Omental fat pad (tissue), 3 donors: ENCODE measurements at regions not wholly inside any gene's neighbourhood (a gene's known extent, or its start where the extent isn't known, plus 50 kb on each side); places are given as distances from the start of the nearest gene placed in this dataset.
"Not testable (repeated sequence)": the region's sequence is repeated elsewhere in the genome, so short reads cannot be mapped to it uniquely, and the experiment has no call there.

Experiments used
- ATAC-seq: fragments of 150-250 bp; one replicate; pipeline ENCODE4 v1.9.1; 2016; ENCODE audit warnings: mild to moderate bottlenecking, moderate library complexity; ENCODE audit not compliant: low FRiP score
- DNase-seq: peaks from one replicate; pipeline ENCODE4 v3.0.0-alpha.2; 2019; ENCODE audit warnings: low spot score
- TF ChIP-seq, protein P1 (sequence below), 3 donors: fragments of 450-650 bp; IDR thresholded peaks; one replicate each; pipeline ENCODE4 v1.5.1; 2016 to 2017; ENCODE audit warnings: antibody characterized with exemption in 3 of 3, mild to moderate bottlenecking in 3 of 3, moderate library complexity in 2 of 3

DNA sequence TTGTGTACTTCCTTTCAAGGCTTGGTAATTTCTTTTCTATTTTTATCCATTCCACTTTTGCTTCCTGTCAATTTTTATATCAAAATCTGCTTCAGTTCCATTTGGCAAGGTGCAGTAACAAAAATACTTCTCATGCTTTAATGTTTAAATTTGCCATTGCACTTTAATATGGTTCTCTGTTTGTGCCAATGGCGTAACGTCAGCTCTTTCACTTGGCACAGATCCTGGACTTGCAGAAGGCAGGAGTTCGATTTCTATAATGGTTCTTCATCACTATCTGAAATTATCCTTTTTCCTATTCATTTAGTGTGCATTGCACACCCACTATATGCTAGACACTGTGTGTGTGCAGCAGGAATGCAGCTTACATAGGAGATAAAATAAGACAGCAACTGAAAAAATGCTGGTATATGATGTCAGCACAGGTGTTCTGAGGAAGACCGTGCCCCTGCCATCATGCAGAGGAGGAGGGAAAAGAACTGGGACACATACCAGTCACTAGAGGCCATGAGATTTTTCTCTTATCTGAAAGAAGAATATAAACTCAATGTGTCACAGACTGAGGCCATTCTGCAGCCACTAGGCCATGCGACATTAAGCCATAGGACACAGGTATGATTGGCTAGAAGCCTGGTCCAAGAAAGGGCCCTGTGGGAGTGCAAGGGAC lies 298.2 kb downstream of the RPAP3 start:
- DNase-seq (no peak), ATAC-seq (no peak)
- TF ChIP-seq, protein P1, sequence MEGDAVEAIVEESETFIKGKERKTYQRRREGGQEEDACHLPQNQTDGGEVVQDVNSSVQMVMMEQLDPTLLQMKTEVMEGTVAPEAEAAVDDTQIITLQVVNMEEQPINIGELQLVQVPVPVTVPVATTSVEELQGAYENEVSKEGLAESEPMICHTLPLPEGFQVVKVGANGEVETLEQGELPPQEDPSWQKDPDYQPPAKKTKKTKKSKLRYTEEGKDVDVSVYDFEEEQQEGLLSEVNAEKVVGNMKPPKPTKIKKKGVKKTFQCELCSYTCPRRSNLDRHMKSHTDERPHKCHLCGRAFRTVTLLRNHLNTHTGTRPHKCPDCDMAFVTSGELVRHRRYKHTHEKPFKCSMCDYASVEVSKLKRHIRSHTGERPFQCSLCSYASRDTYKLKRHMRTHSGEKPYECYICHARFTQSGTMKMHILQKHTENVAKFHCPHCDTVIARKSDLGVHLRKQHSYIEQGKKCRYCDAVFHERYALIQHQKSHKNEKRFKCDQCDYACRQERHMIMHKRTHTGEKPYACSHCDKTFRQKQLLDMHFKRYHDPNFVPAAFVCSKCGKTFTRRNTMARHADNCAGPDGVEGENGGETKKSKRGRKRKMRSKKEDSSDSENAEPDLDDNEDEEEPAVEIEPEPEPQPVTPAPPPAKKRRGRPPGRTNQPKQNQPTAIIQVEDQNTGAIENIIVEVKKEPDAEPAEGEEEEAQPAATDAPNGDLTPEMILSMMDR (IDR thresholded peaks at IDR 0.05), result no peak

DNA sequence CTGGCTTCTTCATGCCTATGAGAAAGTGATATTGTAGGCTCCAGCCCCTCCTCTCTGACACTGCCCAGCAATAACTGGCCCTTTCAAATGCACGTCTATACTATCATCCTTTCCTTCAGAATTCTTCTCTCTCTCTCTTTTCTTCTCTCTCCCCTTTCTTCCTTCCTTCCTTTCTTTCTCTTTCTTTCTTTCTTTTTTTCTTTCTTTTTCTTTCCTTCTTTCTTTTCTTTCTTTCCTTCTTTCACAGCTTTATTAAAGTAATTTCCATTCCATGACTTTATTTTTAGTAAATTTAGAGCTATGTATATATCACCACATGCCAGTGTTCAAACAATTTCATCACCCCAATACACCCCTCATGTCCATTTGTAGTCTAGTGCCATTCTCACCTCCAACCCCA lies 302.1 kb downstream of the RPAP3 start:
- ATAC-seq (no peak), DNase-seq (no peak)
- TF ChIP-seq, protein P1 (IDR thresholded peaks at IDR 0.05), result no peak

DNA sequence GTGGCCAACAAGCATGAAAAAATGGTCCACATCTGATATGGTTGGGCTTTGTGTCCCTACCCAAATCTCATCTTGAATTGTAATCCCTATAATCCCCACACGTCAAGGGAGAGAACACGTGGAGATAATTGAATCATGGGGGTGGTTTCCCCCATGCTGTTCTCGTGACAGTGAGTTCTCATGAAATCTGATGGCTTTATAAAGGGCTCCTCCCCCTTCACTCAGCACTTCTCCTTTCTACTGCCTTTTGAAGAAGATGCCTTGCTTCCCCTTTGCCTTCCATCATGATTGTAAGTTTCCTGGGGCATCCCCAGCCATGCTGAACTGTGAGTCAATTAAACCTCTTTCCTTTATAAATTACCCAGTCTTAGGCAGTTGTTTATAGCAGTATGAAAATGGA lies 304.6 kb downstream of the RPAP3 start:
- not testable (repeated sequence) for DNase-seq, ATAC-seq

DNA sequence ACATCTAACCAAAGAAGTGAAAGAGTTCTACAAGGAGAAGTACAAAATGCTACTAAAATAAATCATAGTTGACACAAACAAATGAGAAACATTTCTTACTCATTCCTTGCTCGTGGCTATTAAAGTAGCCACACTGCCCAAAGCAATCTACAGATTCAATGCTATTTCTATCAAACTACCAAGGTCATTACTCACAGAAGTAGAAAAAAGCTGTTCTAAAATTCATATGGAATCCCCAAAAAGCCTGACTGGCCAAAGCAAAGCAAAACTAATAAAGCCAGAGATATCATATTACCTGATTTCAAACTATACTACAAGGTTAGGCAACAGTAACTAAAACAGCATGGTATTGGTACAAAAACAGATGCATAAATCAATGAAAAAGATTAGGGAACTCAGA lies 305.6 kb downstream of the RPAP3 start:
- DNase-seq (no peak), ATAC-seq (no peak)
- TF ChIP-seq, protein P1 (IDR thresholded peaks at IDR 0.05), result no peak

DNA sequence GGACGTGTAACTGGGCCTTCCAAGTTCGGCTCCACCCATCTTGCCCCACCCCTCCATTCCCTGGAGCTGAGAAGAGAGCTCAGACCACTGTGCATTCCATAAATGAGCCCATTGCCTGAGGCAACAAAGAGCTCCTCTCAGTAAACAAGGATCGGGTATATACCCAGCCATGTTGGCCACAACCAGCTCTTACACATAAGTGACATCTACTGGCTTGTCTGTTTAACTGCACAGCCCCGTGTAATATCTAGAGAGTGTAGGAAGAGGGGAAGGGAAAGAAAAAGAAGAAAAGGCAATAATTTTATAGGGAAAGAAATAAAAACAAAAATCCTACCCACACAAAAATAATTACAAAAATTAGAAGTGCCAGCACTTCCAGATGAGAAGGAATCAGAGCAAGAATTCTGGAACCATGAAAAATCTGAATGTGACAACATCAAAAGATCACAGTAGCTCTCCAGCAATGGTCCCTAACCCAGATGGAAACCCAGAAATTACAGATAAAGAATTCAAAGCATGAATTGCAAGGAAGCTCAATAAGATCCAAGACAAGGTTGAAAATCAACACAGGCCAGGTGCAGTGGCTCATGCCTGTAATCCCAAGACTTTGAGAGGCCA lies 308.1 kb downstream of the RPAP3 start:
- TF ChIP-seq, protein P1 (IDR thresholded peaks at IDR 0.05), result no peak
- ATAC-seq, result no peak
- no peak for DNase-seq

DNA sequence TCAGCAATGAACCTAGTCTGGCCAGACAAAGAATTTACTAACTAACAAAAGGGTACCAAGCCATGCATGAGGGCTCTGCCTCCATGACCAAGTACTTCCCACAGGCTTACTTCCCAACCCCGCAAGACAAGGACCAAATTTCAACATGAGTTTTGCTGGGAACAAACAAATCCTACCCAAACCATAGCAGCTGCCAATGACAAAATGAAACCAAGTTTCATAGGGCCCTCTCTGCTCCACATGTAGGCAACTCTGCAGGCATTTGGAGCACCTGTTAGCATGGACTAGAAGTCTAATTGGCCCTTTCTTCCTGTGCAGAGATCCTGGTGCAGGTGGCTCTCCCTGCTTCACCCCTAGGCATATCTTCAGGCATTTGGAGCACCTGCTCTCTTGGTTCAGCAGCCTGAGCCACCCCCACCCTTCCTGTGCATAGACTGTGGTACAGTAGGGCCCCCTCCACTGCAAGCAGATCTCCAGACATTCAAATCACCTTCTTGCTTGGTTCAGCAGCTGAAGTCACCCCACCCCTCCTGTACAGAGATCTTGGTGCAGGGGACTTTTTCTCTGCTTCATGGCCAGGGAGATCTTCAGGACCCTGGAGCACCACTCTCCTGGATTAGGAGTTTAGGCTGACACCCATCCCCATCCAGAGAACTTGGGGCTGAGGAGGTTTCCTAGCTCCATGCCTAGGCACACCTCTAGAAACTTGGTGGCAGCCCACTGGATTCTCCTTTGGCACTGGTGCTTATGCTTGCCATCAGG lies 308.7 kb downstream of the RPAP3 start:
- TF ChIP-seq, protein P1 (IDR thresholded peaks at IDR 0.05), result no peak
- DNase-seq (no peak), ATAC-seq (no peak)

DNA sequence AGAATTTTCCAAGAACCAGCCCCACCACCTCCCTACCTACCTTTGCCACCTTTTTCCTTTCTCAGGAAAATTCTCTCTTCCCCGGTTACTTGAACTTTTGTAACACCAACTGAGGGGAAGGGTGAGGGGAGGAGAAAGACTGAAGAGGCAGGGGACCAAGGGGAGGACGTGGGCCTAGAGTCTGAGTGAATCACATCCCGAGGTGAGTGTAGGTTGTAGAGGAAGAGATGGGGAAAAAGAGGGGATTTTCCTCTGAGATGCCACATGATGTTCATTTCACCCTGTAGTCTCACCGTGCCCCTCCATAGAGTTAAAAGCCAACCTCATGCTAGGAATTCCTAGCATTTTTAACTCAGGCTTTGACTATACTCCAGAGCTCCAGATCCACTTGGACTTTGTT lies 311.8 kb downstream of the RPAP3 start:
- TF ChIP-seq, protein P1 (IDR thresholded peaks at IDR 0.05), result no peak
- no peak for DNase-seq

More for the DNA sequence above, 311.8 kb downstream of the RPAP3 start:
- ATAC-seq, result no peak
